NCI-H2227 treated with DMSO at 0.1 percent for 48 hours (cell line): ENCODE measurements at regions not wholly inside any gene's neighbourhood (a gene's known extent, or its start where the extent isn't known, plus 50 kb on each side); places are given as distances from the start of the nearest gene placed in this dataset.

Experiments used
- DNase-seq: peaks from one replicate; lab custom pipeline; 2025; lab: John Stamatoyannopoulos, UW

DNA sequence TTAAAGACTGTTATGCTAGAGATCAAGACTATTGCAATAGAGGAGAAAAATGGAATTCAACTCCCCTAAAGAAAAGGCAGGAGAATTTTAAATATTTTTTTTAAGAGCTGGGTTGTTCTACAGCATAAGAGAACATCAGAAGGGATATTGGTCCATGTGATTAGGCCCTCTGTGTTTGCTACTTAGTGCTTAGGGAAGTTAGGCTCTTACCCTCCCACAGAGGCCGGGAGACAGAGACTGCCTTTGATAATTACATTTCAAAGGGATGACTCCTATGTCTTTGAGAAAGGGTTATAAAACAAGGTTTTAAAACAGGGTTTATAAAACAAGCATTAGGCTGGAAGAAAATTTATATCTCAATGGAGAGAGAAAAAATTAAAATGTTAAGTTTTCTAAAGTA, 1248.1 kb upstream of the PCDH20 start:
- no peak for DNase-seq

DNA sequence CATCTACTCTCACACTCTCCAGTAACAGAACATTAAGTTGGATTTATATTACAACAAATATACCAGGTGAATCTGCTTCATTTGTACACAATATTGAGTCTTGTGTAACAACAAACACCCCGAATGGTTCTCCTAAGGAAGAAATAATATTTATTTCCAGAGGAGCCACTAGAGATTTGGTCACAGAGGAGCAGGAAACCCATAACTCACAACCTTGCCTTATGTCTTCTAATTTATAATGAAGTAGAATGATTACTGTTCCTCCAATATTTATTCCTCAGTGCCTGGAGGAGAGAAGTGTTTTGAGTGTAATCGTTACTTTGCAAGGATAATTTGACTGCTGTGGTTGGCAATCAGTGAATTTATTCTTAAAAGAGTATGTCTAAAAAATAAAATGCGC, 1243.7 kb upstream of the PCDH20 start:
- DNase-seq = no peak

DNA sequence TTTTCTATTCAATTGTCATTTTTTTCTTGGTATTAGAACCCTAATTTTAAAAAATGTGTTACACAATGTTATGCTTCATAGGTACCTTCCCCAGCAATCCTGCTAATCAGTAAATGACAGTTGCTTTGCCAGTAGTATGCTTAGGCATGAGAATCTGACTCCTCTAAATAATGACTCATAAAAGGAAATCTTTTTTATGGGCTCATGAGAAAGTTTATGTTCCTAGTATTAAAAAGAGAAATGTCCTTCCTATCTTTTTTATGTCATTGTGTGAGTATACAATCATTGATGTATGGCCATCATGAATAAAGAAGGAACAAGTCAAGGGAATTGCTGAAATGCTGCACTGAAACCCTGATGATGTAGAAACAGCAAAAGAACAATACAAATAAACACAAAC, 1237.7 kb upstream of the PCDH20 start:
- no peak for DNase-seq

DNA sequence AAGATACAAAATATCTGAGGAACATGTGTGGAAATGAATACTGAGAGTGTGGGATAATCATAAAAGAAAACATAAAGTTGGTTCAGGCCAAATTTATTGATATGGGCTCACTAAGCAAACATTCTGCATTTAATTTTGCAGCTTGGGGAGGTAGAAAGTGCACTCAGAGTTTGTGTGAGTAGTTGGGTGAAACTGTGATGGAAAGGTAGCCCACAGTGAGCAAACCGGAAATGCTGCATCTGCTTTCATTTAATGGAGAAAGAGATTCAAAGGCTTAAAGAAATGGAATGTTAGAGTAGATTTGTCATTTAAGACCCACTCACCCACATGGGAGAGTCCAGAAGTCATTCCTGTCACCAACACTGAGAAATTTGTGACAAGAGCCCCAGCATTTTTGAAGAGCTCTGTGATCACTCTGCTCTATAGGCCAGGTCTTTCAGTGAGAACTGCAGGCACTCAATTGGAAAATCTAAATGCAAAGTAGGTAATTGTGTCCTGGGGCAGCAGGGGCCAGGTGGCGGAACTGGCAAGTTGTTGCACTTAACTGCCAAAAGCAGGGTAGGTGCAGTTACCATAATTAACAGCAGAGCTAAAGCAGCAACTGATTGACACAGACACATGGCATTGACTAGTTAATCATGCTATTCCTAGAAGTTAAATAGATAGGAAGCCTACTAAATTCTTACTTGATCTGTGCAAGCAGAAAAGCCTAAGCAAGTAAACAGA, 1228.3 kb upstream of the PCDH20 start:
- no peak for DNase-seq

DNA sequence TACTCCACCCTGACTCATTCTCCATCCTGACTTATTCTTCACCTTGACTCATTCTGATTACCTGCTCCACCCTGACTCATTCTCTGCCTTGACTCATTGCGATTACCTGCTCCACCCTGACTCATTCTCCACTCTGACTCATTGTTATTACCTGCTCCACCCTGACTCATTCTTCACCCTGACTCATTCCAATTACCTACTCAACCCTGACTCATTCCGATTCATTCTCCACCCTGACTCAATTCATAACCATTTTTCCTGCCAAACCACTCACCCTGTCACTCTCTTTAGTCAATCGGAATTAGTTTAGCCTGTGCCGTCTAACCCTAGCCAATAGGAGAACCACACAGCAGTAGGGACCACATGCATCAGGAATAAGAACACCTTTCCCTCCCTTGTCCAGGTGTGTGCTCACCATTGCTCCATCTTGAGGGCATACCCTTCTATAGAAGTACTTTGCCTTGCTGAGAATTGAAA, 1227.4 kb upstream of the PCDH20 start:
- no peak for DNase-seq

DNA sequence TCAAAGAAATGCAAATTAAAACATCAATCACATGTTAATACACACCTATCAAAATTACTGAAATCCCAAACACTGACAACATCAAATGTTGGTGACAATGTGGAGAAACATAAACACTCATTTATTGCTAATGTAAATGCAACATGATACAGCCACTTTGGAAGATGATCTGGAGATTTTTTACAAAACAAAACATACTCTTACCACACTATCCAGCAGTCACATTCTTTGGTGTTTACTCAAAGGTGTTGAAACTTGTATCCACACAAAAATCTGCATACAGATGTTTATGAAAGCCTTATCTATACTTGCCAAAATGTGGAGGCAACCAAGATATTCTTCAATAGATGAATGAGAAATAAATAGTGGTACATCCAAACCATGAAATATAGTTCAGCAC, 1219.5 kb upstream of the PCDH20 start:
- no peak for DNase-seq

DNA sequence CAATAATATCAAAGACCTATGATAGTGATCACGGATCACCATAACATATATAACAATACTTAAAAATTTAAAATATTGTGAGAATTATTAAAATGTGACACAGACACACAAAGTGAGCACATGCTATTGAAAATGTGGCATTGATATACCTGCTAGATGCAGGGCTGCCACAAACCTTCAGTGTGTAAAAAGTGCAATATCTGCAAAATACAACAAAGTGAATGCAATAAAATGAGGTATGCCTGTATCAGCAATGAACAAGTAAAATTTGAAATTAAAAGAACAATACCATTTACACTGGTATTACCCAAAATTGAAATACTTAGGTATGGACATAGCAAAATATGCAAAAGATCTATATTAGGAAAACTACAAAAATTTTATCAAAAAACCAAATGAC, 1217.8 kb upstream of the PCDH20 start:
- DNase-seq = no peak

DNA sequence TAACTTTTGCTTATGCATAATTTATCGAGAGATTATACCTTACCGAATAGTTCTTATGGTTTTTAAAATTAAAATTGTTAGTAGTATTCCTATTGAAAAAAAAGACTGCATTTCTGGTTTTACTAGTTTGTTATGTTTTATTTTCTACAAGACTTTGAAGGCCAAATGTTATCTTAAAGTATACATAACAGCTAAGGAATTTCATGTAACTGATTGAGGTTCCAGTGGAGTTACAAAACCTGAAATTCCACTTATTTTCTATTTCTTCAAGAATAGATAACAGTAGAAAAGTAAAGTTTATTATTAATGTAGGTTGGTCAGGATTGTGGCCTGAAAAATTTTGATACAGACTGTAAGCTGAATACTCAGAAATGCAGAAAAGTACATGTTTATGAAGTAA, 1216.0 kb upstream of the PCDH20 start:
- DNase-seq = no peak

DNA sequence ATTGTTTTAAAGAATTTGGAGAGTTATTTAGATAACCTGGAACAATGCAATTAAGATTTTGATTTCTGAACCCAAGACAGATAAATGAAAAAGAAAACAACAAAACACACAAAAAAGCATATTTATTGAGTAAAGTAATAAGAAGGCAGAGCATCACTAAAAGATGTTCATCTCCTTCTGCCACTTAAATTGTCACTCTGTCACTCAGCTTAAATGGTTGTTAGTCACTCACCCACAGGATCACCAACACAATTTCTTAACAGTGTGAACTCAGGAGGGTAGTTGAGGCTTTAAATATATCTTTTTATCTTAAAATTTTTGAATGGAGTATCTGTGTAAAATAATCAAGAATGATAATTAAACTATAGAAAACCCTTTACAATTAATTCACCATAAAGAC, 1215.5 kb upstream of the PCDH20 start:
- no peak for DNase-seq

DNA sequence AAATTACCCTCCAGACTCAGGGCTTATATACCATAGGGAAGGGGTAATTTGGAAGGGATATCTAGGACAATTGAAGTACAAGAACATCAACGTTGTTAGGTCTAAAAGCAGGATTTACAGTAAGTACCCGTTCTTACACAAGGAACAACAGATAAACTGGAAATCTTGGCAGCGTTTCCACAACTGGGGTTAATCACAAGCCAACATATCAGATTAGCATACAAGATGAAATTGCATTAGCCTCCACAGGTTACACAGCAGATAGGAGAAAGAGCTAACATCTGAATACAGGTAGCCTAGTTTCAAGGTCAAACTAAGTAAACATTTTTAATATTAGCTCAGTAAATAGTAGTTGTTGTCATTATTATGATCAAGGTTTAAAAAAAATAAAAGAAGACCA, 1214.0 kb upstream of the PCDH20 start:
- DNase-seq = no peak

DNA sequence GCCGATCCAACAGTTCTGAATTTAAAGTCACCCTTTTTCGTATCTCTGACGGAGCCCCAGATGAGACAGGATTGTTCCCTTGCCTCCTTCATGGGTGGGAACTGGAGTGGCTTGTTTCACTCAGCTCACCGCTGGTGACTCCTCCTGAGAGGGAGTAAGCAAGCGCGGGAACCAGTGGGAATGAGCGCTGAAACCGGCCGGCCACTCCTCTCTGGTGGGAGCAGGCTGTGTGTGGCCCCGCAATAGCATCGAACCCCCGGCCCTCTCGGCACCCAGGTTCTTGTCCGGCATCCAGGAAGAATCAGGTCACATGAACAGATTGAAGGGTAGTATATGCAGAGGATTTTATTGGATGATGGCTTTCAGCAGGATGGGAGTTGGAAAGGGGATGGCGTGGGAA, 1211.6 kb upstream of the PCDH20 start:
- no peak for DNase-seq

DNA sequence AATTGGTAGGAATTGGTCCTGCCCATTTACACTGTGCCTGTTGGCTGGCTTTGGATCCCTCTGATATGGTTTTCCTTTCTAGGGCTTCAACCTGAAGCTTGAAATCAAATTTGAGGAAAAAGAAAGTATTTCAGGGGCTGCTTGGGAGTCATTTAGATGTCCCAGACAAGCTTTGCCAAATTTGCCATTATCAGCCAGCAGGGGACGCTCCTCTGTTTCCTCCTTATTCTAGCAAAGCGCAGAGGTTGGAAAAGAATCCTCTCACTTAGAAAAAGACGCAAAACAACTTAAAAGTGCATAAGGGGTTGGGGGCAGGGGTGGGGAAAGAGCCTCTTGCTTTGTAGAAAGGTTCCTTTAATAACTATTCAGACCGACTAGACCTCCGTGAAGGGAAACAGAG, 1211.1 kb upstream of the PCDH20 start:
- no peak for DNase-seq

DNA sequence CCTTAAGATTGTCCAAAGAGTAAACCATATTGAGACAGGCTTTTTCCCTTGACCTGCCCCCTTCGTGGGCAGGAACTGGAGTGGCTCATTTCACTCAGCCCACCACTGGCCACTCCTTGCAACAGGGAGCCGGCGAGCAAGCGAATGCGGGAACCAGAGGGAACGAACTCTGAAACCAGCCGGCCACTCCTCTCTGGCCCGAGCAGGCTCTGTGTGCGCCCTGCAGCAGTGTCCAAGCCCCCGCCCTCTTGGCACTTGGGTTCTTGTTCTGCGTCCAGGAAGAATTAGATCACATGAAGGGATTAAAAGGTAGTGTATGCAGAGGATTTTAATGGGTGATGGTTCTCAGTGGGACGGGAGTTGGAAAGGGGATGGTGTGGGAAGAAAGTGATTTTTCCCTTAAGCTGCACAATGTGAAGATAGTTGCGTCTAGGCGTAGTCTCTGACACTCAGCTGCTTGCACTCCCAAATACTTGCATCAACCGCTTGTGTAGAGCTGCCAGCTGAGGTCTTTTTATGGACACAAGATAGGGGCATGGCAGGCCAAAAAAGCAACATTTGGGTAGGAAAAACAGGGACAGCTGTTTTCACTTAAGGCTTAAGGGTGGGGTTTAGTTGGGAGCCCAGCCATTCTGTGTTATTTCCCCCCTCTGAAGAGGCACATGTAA, 1209.7 kb upstream of the PCDH20 start:
- no peak for DNase-seq

DNA sequence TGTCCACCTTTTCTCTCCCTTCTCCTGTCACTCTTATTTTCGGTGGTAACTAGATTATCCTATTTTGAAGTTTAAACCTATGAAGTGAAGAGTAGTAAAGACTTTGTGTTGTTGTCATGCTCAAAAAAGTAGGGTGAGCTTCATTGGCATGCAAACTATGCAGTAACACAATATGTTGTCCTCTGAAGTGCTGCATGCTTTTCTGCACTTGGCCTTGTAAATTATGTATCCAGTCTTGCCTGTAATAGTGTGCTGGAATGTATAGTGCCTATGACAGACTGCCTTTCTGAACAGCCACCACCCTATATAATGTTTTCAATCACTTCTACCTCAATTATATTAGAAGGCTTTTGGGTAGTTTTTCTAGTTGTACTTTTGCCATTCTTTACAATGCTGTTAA, 1198.2 kb upstream of the PCDH20 start:
- DNase-seq = no peak

DNA sequence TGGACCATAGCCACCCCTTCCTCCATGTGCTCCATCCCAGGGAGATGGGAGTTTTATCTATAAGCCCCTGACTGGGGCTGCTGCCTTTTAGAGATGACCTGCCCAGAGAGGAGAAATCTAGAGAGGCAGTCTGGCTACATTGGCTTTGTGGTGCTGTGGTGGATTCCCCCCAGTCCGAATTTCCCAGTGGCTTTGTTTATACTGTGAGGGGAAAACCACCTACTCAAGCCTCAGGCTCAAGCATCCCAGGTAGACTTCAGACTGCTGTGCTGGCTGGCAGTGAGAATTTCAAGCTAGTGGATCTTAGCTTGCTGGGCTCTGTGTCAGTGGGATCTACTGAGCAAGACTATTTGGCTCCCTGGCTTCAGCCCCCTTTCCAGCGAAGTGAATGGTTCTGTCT, 1195.7 kb upstream of the PCDH20 start:
- no peak for DNase-seq

DNA sequence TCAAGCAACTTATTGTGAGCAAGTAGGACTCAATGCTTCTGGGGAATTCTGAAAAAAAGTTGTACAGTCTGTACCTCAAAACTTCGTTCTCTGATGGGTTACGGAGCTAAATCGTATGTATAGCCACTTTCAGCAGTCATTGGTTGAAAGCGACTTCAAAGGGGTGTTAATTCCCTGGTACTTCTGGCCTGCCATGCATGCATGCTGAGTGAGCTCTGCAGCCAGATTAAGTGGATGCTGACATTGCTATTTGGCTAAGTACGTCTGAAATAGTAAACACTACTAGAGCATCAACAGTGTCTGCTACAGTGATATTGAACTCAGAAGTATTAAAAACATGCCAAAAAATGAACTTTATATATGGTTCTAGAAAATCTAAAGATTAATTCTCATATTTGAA, 1183.1 kb upstream of the PCDH20 start:
- no peak for DNase-seq

DNA sequence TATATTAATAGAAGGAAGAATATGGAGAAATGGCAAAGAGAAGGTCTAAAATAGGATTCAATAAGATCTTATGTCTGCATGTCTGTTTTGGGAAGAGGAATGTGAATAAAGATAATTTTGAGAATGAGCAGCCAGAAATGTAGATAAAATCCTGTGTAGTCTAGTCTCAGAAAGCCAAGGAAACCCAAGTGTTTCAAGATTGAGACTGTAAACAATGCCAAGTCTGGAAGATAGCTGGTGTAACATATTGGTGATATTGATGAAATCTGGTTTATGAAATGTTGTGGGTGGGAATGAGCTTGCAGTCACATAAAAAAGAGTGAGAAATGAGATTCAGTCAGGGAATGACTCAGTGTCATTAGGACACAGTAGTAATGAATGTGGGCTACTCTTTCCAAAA, 1180.3 kb upstream of the PCDH20 start:
- no peak for DNase-seq

DNA sequence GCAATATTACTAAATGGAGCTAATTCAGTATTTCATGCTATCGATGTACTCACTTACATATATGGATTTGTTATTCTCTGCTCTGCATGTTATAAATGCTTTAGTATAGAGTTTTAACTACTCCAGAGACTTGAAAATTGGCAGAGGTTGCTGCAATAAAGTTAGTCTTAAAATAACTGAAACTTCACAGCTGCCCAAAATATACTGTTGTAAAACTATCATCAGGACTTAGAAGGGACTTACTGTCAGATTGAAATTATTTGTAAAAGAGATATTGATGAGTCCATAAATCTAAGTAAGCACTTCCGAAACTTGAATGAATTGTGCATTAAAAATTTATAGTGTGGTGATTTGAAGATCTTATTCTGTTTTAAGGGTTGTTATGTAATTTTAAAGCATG, 1178.2 kb upstream of the PCDH20 start:
- no peak for DNase-seq

DNA sequence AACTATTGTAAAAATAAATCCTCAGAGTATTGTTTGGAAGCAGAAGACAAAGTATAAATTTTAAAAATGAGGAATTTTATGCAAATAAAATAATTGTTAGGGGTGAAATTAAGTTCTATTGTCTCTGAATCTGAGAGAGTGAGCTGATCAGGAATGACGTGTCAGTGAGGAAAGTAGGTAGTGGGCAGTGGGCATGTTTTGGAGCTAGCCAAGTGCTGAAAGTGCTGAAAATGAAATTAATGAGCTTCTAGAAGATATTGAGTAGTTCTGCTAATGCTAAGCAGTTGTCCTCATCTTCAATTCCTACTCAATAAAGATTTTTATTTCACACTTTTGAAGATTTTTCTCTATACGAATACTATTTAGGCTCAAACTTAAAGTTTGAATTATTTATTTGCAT, 1167.8 kb upstream of the PCDH20 start:
- no peak for DNase-seq

DNA sequence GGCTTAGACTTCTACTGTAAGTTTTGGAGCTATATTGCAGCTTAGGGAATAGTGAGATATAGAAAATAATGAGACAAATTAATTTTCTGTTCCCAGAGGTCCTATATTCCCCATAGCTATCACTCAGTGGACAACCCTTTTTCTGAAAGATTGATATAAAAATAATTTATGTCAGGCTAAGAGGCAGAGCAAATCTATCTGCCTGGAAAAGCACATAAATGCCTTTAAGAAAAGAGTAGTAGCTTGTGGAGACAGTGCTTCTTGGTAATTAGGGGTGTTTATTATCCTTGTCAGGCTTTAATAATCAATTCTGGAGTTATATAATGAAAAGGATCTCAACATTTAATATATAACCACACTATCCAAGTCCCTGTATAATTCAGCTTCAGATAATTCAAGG, 1162.8 kb upstream of the PCDH20 start:
- DNase-seq = no peak

DNA sequence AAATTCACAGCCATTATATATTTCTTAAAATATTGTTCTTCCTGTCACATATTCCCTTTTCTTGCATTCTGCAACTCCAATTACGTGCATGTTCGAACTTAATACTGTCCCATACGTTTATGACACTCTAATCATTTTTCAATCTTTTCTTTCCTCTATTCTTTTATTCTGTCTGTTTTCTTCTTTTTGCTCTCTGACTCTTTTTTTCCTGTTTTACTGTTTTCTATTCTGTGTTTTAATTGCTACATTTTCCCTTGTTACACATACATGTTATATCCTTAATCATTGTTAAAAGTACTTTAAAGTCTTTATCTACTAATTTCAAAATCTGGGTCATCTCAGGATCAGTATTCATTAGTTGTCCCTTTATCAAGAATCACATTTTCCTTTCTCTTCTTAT, 1149.1 kb upstream of the PCDH20 start:
- no peak for DNase-seq

DNA sequence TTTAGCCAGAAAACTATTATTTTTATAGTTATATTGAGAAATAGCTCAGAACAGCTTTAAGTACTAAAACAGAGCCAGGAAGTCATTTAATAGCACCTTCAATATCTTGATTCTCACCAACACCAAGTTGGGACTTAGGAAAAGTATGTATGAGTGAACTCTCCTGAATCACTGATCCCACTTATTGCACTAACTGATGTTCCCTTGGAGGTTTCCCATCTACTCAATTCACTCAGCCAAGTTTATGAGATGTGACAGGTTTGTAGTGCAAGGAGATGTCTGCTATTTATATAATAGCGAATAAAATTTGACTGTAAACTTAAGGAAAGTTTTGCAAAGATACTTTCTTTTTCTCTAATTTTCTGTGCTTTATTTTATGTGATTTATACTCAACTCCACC, 1147.6 kb upstream of the PCDH20 start:
- no peak for DNase-seq

DNA sequence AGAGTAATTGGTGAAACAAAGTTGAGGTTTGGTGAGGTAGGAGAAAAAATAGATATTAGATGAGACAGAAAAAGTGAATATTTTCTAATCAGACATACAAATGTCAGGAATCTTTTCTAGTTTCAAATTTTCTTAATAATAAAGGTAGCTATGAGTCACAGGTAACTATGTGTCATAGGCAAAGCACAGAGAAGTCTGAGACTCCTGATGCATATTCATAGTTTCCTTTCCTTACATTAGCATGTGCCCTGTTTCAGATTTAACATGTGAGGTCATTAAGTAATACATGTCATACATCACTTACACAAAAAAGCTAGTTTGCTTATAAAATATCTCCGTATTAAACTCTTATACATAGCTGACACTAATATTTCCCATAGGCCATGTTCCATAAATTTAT, 1141.3 kb upstream of the PCDH20 start:
- no peak for DNase-seq

DNA sequence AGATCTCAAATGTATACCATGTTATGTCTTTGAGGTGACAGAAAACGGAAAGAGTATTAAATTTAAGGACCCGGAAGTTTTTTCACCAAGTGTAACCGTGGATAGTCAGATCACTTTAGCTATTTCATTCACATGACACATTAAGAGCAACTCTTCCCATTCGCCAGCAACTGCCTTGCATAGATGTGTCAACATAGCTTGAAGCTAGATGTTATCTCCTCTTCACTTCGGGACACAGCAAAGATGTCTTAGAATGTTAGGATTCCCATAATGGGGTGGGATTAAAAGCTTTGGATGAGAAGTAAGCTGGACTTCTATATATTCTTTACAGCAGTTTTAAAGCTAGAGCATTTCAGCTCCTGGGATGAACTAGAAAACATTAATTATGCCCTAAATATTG, 1135.9 kb upstream of the PCDH20 start:
- DNase-seq = no peak
